Right lobe of liver (tissue), 6 donors: ENCODE measurements at regions not wholly inside any gene's neighbourhood (a gene's known extent, or its start where the extent isn't known, plus 50 kb on each side); places are given as distances from the start of the nearest gene placed in this dataset.

Experiments
- ATAC-seq, 4 donors: fragments of 200-7000 bp; cut with Tn5 transposase; one replicate each; pipeline ENCODE4 v1.9.1; 2020; ENCODE audit warnings: mild to moderate bottlenecking in 4 of 4, moderate library complexity in 4 of 4
- DNase-seq, 3 donors: peaks; one replicate each; pipeline ENCODE4 v3.0.0-alpha.2; 2020
- H3K27ac ChIP-seq, 3 donors: fragments of 200-600 bp; one replicate each; pipeline ENCODE4 v1.8.0; 2022
- H3K27me3 ChIP-seq, 2 donors: fragments of 200-600 bp; one replicate each; pipeline ENCODE4 v1.8.0; 2022
- H3K36me3 ChIP-seq, 4 donors: fragments of 200-600 bp; sonication (generic) in 1 of 4; one replicate each; pipeline versions ENCODE4 v1.5.1 to v1.8.0; 2017 to 2022; ENCODE audit warnings: control low read depth in 1 of 4
- H3K4me1 ChIP-seq, 4 donors: fragments of 200-600 bp; sonication (generic) in 1 of 4; one replicate each; pipeline versions ENCODE4 v1.5.1 to v1.8.0; 2017 to 2022; ENCODE audit warnings: control low read depth in 1 of 4
- H3K4me3 ChIP-seq, 3 donors: fragments of 200-600 bp; one replicate each; pipeline ENCODE4 v1.8.0; 2022
- H3K9me3 ChIP-seq, 4 donors: fragments of 200-600 bp; sonication (generic) in 1 of 4; one replicate each; pipeline versions ENCODE4 v1.5.1 to v1.8.0; 2017 to 2022; ENCODE audit warnings: control low read depth in 1 of 4
- CTCF ChIP-seq, 4 donors: fragments of 200-600 bp in 3 of 4; fragments of 450-650 bp in 1 of 4; IDR thresholded peaks; one replicate each; pipeline versions ENCODE4 v1.5.1 to v1.8.0; 2016 to 2022; ENCODE audit warnings: antibody characterized with exemption in 4 of 4, mild to moderate bottlenecking in 2 of 4
- POLR2A ChIP-seq: fragments of 450-650 bp; IDR thresholded peaks from one replicate; pipeline ENCODE4 v1.6.1; 2017; ENCODE audit warnings: antibody characterized with exemption, mild to moderate bottlenecking
- WGBS: methylation state at CpG from one replicate; pipeline ENCODE4 v1.1.6; 2018; ENCODE audit warnings: low coverage, low lambda C conversion rate; ENCODE audit not compliant: insufficient coverage; ENCODE audit errors: missing lambda C conversion rate; 5-methylcytosine and 5-hydroxymethylcytosine counted together
- intact Hi-C, 2 donors: fragments of 100-400 bp; cut with DNase I; formaldehyde crosslinking; loops; one replicate each; pipeline versions ENCODE4 v1.11.2 to v1.14.1; 2022
- donor health status: DM: no; HTN: yes; CAD: no.
- donor health status: DM: no; HTN: no; CAD: no.
- donor health status: DM: no; HTN: no; CAD: no.
- donor health status: DM: no; HTN: yes; CAD: no.
- donor health status: DM: no; HTN: yes; CAD: no.

DNA sequence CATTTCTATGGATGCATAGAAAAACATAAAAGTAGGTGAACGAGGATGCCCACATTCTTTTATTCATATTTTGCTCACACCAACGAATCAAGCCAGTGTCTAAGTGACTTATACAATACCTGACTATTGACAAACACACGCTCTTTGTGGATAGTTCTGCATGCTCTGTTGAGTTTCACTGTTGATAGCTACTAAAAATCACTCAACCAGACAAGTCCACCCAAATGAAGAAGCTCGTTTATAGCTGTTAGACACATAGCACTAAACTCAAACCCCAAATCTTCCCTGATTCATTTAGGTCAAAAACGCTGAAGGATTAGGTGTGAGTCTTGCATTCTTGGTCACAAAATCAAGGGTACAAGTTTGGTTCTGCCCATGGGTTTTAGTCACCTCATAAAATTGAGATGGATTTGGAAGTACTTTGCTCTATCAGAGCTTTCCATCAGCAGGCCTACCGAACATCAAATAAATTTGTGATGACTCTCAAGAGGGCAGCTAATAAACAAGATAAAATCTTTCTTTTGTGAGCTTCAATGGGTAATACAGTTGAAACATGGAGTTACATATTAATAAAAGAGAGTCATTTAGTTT, 92.7 kb upstream of the ETAA1 start:
- DNase-seq (no peak), ATAC-seq (no peak)
- no peaks in the 10 kb centered on the region for H3K9me3 ChIP-seq
- no peak overlapping the region for H3K4me3 ChIP-seq
- H3K27me3 ChIP-seq: no peaks in the 10 kb centered on the region
- no peak overlapping the region for H3K27ac ChIP-seq
- H3K4me1 ChIP-seq: no peaks in the 10 kb centered on the region
- intact Hi-C loops: no loop called here
- H3K36me3 ChIP-seq: no peaks in the 10 kb centered on the region
- TF ChIP-seq POLR2A (no peak), CTCF (IDR thresholded peaks at IDR 0.05) (no peak)
- 63% methylated on average over 6 of the region's 6 CpGs for WGBS

DNA sequence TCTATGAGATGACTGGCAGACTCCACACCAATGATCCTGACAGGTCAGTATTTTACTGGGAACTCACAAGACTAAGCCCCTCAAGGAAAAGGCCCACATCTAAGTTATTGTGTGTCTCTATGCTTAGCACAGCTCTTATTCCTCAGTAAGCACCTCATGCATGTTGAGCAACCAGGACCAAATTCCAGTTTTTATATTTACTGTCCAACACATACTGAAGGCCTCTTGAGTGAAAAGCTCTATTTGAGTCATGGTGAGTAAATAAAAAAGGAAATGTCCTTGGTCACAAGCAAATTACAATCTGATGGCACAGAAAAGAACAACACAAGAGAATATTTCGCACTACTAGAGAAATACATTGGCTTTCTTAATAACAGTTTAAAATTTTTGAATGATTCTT, 87.9 kb upstream of the ETAA1 start:
- 43% methylated on average over 1 of the region's 1 CpG for WGBS
- TF ChIP-seq POLR2A (no peak), CTCF (IDR thresholded peaks at IDR 0.05) (no peak)
- no peaks in the 10 kb centered on the region for H3K9me3 ChIP-seq
- H3K4me3 ChIP-seq: no peak overlapping the region
- H3K27ac ChIP-seq: no peak overlapping the region
- no peaks in the 10 kb centered on the region for H3K27me3 ChIP-seq
- intact Hi-C loops: no loop called here
- DNase-seq (no peak), ATAC-seq (peak in 2 of 4 donors; percentile 66 to 91)
- no peaks in the 10 kb centered on the region for H3K36me3 ChIP-seq
- no peaks in the 10 kb centered on the region for H3K4me1 ChIP-seq

DNA sequence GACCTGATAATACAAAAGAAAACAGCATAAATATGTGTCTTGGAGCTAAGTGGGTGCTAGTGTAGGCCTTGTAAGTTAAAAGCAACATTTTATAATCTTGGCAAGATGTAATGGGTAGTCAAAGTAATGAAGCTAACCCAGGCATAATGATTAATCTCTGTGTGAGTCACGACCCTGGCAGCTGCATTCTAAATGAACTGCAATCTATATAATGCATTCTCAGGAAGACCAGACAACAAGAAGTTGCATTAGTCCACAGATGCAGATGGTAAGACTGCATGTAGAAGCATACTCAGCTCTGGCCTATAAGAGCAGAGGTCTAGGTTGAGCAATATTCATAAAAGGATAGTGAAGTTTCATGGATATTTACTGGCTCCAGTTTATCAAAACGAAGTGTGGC, 85.6 kb upstream of the ETAA1 start:
- H3K4me1 ChIP-seq: no peaks in the 10 kb centered on the region
- no peak overlapping the region for H3K4me3 ChIP-seq
- TF ChIP-seq POLR2A (no peak), CTCF (IDR thresholded peaks at IDR 0.05) (no peak)
- no peak overlapping the region for H3K27ac ChIP-seq
- intact Hi-C loops: no loop called here
- H3K9me3 ChIP-seq: no peaks in the 10 kb centered on the region
- 46% methylated on average over 2 of the region's 2 CpGs for WGBS
- H3K27me3 ChIP-seq: no peaks in the 10 kb centered on the region
- ATAC-seq: no peak
- DNase-seq: no peak
- no peaks in the 10 kb centered on the region for H3K36me3 ChIP-seq

- 82% methylated on average over 1 of the region's 1 CpG for WGBS
- Histone ChIP-seq H3K36me3 (no peaks in the 10 kb centered on the region), H3K27ac (no peak overlapping the region), H3K4me3 (no peak overlapping the region), H3K27me3 (no peaks in the 10 kb centered on the region), H3K4me1 (no peaks in the 10 kb centered on the region), H3K9me3 (no peaks in the 10 kb centered on the region)
- TF ChIP-seq POLR2A: no peak
- TF ChIP-seq CTCF (IDR thresholded peaks at IDR 0.05): no peak
- ATAC-seq (no peak), DNase-seq (no peak)
- intact Hi-C loops: no loop called here
Measured at GRCh38 chr2:67312871-67313270, 84.3 kb upstream of the ETAA1 start.

GRCh38 chr2:67313536-67313935, 83.6 kb upstream of the ETAA1 start:
- no peak overlapping the region for H3K4me3 ChIP-seq
- H3K27me3 ChIP-seq: no peaks in the 10 kb centered on the region
- intact Hi-C loops: no loop called here
- 62% methylated on average over 1 of the region's 1 CpG for WGBS
- ATAC-seq (no peak), DNase-seq (no peak)
- H3K36me3 ChIP-seq: no peaks in the 10 kb centered on the region
- no peaks in the 10 kb centered on the region for H3K4me1 ChIP-seq
- no peak for TF ChIP-seq POLR2A
- no peak for TF ChIP-seq CTCF (IDR thresholded peaks at IDR 0.05)
- H3K27ac ChIP-seq: no peak overlapping the region
- no peaks in the 10 kb centered on the region for H3K9me3 ChIP-seq
